HCT116 (cell line): ENCODE measurements at regions not wholly inside any gene's neighbourhood (a gene's known extent, or its start where the extent isn't known, plus 50 kb on each side); places are given as distances from the start of the nearest gene placed in this dataset.

Source experiments
- ATAC-seq: fragments of 200-7000 bp; cut with Tn5 transposase; 2 replicates; pipeline ENCODE4 v1.9.1; 2020; ENCODE audit warnings: mild to moderate bottlenecking, moderate library complexity
- BruUV-seq: library from RNA; stranded (reverse); fragments of 400-500 nt; replicated peaks from 2 replicates; lab custom pipeline; 2021; lab: Mats Ljungman, UMichigan
- CTCF ChIA-PET: fragments of 300-600 bp; sonication (Branson Sonifier 250); formaldehyde crosslinking; loops from one replicate; lab custom pipeline; 2021; ENCODE audit warnings: antibody characterized with exemption; lab: Charles Lee
- POLR2A ChIA-PET: fragments of 300-600, 350-600 bp; sonication (Branson Sonifier 250); formaldehyde crosslinking; loops from one replicate; lab custom pipeline; 2021; ENCODE audit warnings: antibody characterized with exemption; lab: Charles Lee
- RAD21 ChIA-PET, 2 experiments: fragments of 300-600 bp; sonication (Branson Sonifier 250); formaldehyde crosslinking; loops; one replicate each; lab custom pipeline; 2023; ENCODE audit warnings: low total read pairs in 2 of 2; ENCODE audit not compliant: uncharacterized antibody in 2 of 2, unreplicated experiment in 2 of 2, low non-redundant PET in 1 of 2; lab: Charles Lee
- DNase-seq: peaks from one replicate; pipeline ENCODE4 v3.0.0-alpha.2; 2010; ENCODE audit warnings: low read depth, low spot score
- H2AFZ ChIP-seq: fragments of 200-600 bp; shearing (Covaris generic), sonication (generic); 2 replicates; pipeline ENCODE4 v1.6.1; 2017; ENCODE audit warnings: low read depth, mixed run types, mixed read lengths, antibody characterized with exemption, low read length; ENCODE audit not compliant: poor library complexity, severe bottlenecking
- H3K27ac ChIP-seq: 2 replicates; pipeline ENCODE4 v1.5.1; 2012; ENCODE audit warnings: low read depth, low read length
- H3K27me3 ChIP-seq: fragments of 200-600 bp; sonication (generic); 2 replicates; pipeline ENCODE4 v1.6.1; 2016; ENCODE audit warnings: mixed run types, low read length, mixed read lengths; ENCODE audit not compliant: insufficient read depth
- H3K36me3 ChIP-seq, 2 experiments: fragments of 200-500 bp in 1 of 2; fragments of 200-600 bp in 1 of 2; sonication (Bioruptor generic) in 1 of 2; sonication (generic) in 1 of 2; 2 replicates each; pipeline versions ENCODE4 v1.5.1 to v1.6.1; 2014 to 2016; ENCODE audit warnings: low read length in 2 of 2, inconsistent platforms in 1 of 2, mixed read lengths in 1 of 2, mixed run types in 1 of 2; ENCODE audit not compliant: insufficient read depth in 2 of 2, control insufficient read depth in 1 of 2
- H3K4me1 ChIP-seq, 2 experiments: fragments of 200-600 bp in 1 of 2; sonication (generic) in 1 of 2; 2 replicates each; pipeline versions ENCODE4 v1.5.1 to v1.6.1; 2012 to 2017; ENCODE audit warnings: low read length in 2 of 2, inconsistent platforms in 1 of 2, mild to moderate bottlenecking in 1 of 2, mixed read lengths in 1 of 2, mixed run types in 1 of 2, moderate library complexity in 1 of 2; ENCODE audit not compliant: insufficient read depth in 2 of 2, control insufficient read depth in 1 of 2
- H3K4me2 ChIP-seq: fragments of 200-600 bp; sonication (generic); 2 replicates; pipeline ENCODE4 v1.6.1; 2017; ENCODE audit warnings: mixed run types, low read length, mixed read lengths
- H3K4me3 ChIP-seq, 2 experiments: fragments of 200-600 bp in 1 of 2; sonication (generic) in 1 of 2; replicated peaks in 1 of 2; 2 replicates each; pipeline ENCODE4 v1.5.1; 2011 to 2016; ENCODE audit warnings: low read length in 2 of 2, control low read depth in 1 of 2, low read depth in 1 of 2, mild to moderate bottlenecking in 1 of 2, mixed read lengths in 1 of 2, mixed run types in 1 of 2
- H3K79me2 ChIP-seq: fragments of 200-600 bp; sonication (generic); 2 replicates; pipeline ENCODE4 v1.6.1; 2017; ENCODE audit warnings: mild to moderate bottlenecking, mixed run types, low read length, moderate library complexity, mixed read lengths; ENCODE audit not compliant: insufficient read depth
- H3K9ac ChIP-seq: fragments of 200-600 bp; sonication (generic); 2 replicates; pipeline ENCODE4 v1.6.1; 2016; ENCODE audit warnings: low read length, mixed read lengths
- H3K9me2 ChIP-seq: fragments of 200-600 bp; sonication (generic), shearing (Covaris generic); 2 replicates; pipeline ENCODE4 v1.6.1; 2017; ENCODE audit warnings: mixed run types, mild to moderate bottlenecking, moderate library complexity; ENCODE audit not compliant: insufficient read depth
- H3K9me3 ChIP-seq, 2 experiments: fragments of 200-500 bp in 1 of 2; fragments of 200-600 bp in 1 of 2; sonication (Bioruptor generic) in 1 of 2; sonication (generic) in 1 of 2; 2 replicates each; pipeline ENCODE4 v1.6.1; 2014 to 2017; ENCODE audit warnings: low read length in 2 of 2, mixed read lengths in 2 of 2, inconsistent platforms in 1 of 2, low read depth in 1 of 2, mild to moderate bottlenecking in 1 of 2, mixed run types in 1 of 2, moderate library complexity in 1 of 2; ENCODE audit not compliant: control insufficient read depth in 1 of 2, insufficient read depth in 1 of 2
- H4K20me1 ChIP-seq: fragments of 200-600 bp; sonication (generic), shearing (Covaris generic); 2 replicates; pipeline ENCODE4 v1.6.1; 2017; ENCODE audit warnings: mixed run types, mild to moderate bottlenecking, moderate library complexity; ENCODE audit not compliant: insufficient read depth
- CBX3 ChIP-seq: IDR thresholded peaks from 2 replicates; pipeline ENCODE4 v1.6.1; 2012; ENCODE audit warnings: low read depth
- CEBPB ChIP-seq: IDR thresholded peaks from 2 replicates; pipeline ENCODE4 v1.6.1; 2012; ENCODE audit warnings: low read depth
- EGR1 ChIP-seq: IDR thresholded peaks from 2 replicates; pipeline ENCODE4 v1.6.1; 2012; ENCODE audit warnings: low read depth
- EZH2phosphoT487 ChIP-seq: fragments of 200-600 bp; IDR thresholded peaks from 2 replicates; pipeline ENCODE4 v1.6.1; 2018; ENCODE audit warnings: antibody characterized with exemption, borderline replicate concordance
- JUND ChIP-seq: IDR thresholded peaks from 2 replicates; pipeline ENCODE4 v1.6.1; 2012
- POLR2AphosphoS5 ChIP-seq: IDR thresholded peaks from 2 replicates; pipeline ENCODE4 v1.6.1; 2011; ENCODE audit warnings: mild to moderate bottlenecking, low read depth, low read length, moderate library complexity
- SIN3A ChIP-seq: IDR thresholded peaks from 2 replicates; pipeline ENCODE4 v1.6.1; 2012; ENCODE audit warnings: low read depth
- SRF ChIP-seq: IDR thresholded peaks from 2 replicates; pipeline ENCODE4 v1.6.1; 2012; ENCODE audit warnings: low read depth
- TCF7L2 ChIP-seq: IDR thresholded peaks from 2 replicates; pipeline ENCODE4 v1.7.0; 2011; ENCODE audit warnings: borderline replicate concordance, inconsistent platforms; ENCODE audit not compliant: insufficient read depth, insufficient read length; ENCODE audit errors: extremely low read depth
- YY1 ChIP-seq: IDR thresholded peaks from 2 replicates; pipeline ENCODE4 v1.6.1; 2011; ENCODE audit warnings: low read length, low read depth, moderate library complexity, mild to moderate bottlenecking; ENCODE audit not compliant: insufficient replicate concordance; ENCODE audit errors: extremely low read depth
- ZNF274 ChIP-seq: fragments of 200-500 bp; sonication (Bioruptor generic); IDR thresholded peaks from 2 replicates; pipeline ENCODE4 v1.6.1; 2014; ENCODE audit warnings: mild to moderate bottlenecking, low read depth, low read length, inconsistent platforms
- intact Hi-C: fragments of 100-400 bp; cut with micrococcal nuclease; formaldehyde crosslinking; loops from 2 replicates; pipeline ENCODE4 v1.10.0; 2022
- TF ChIP-seq, protein P1 (sequence below): IDR thresholded peaks from 2 replicates; pipeline ENCODE4 v1.6.1; 2011; ENCODE audit warnings: mild to moderate bottlenecking, low read length, moderate library complexity; ENCODE audit not compliant: insufficient replicate concordance; ENCODE audit errors: extremely low read depth
- TF ChIP-seq, protein P2 (sequence below), 3 experiments: fragments of 200-600 bp in 1 of 3; sonication (generic) in 1 of 3; IDR thresholded peaks in 2 of 3; conservative IDR thresholded peaks in 1 of 3; 2 replicates each; pipeline ENCODE4 v1.5.1; 2012 to 2017; ENCODE audit warnings: low read depth in 2 of 3, low read length in 2 of 3, antibody characterized with exemption in 1 of 3, borderline replicate concordance in 1 of 3, control low read depth in 1 of 3, mild to moderate bottlenecking in 1 of 3, mixed read lengths in 1 of 3, mixed run types in 1 of 3, moderate library complexity in 1 of 3; ENCODE audit not compliant: insufficient read depth in 1 of 3

DNA sequence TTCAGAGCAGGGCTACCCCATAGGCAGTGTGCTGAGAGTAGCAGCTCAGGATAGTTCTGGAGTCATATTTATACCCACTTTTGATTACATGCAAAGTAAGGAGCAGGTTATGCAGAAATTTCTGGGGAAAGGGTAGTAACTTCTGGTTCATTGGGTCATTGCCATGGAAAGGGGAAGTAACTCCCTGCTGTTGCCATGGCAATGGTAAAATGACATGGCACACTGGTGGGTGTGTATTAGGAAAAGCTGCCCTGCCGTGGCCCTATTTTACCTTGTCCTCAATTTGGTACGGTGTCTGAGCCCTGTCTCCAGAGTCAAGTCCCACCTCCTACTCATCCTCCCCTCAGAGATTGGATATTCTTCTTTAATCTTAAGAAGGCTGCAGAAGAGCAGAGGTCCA, 526.7 kb upstream of the TYRP1 start:
- Histone ChIP-seq H2AFZ (no peak overlapping the region), H3K4me2 (no peak overlapping the region), H3K36me3 (no peaks in the 10 kb centered on the region), H3K9ac (no peak overlapping the region), H3K9me3 (peaks cover 0 to 17% of the 10 kb centered on the region in 2 experiments; a peak in 2 of 4 replicates), H3K4me1 (no peaks in the 10 kb centered on the region), H4K20me1 (no peaks in the 10 kb centered on the region), H3K27ac (no peak overlapping the region), H3K4me3 (no peak overlapping the region), H3K79me2 (no peaks in the 10 kb centered on the region), H3K27me3 (no peaks in the 10 kb centered on the region), H3K9me2 (no peaks in the 10 kb centered on the region)
- no TSS peak for BruUV-seq
- RAD21 ChIA-PET = no interaction called here
- ATAC-seq (no peak), DNase-seq (no peak)
- POLR2A ChIA-PET = no interaction called here
- intact Hi-C loops = no loop called here
- no peak for TF ChIP-seq POLR2AphosphoS5
- no peak for TF ChIP-seq EGR1
- TF ChIP-seq, protein P1, sequence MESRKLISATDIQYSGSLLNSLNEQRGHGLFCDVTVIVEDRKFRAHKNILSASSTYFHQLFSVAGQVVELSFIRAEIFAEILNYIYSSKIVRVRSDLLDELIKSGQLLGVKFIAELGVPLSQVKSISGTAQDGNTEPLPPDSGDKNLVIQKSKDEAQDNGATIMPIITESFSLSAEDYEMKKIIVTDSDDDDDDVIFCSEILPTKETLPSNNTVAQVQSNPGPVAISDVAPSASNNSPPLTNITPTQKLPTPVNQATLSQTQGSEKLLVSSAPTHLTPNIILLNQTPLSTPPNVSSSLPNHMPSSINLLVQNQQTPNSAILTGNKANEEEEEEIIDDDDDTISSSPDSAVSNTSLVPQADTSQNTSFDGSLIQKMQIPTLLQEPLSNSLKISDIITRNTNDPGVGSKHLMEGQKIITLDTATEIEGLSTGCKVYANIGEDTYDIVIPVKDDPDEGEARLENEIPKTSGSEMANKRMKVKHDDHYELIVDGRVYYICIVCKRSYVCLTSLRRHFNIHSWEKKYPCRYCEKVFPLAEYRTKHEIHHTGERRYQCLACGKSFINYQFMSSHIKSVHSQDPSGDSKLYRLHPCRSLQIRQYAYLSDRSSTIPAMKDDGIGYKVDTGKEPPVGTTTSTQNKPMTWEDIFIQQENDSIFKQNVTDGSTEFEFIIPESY = no peak
- TF ChIP-seq EZH2phosphoT487 = no peak
- no peak for TF ChIP-seq CBX3
- TF ChIP-seq SIN3A = no peak
- no peak for TF ChIP-seq SRF
- TF ChIP-seq JUND = no peak
- TF ChIP-seq, protein P2, sequence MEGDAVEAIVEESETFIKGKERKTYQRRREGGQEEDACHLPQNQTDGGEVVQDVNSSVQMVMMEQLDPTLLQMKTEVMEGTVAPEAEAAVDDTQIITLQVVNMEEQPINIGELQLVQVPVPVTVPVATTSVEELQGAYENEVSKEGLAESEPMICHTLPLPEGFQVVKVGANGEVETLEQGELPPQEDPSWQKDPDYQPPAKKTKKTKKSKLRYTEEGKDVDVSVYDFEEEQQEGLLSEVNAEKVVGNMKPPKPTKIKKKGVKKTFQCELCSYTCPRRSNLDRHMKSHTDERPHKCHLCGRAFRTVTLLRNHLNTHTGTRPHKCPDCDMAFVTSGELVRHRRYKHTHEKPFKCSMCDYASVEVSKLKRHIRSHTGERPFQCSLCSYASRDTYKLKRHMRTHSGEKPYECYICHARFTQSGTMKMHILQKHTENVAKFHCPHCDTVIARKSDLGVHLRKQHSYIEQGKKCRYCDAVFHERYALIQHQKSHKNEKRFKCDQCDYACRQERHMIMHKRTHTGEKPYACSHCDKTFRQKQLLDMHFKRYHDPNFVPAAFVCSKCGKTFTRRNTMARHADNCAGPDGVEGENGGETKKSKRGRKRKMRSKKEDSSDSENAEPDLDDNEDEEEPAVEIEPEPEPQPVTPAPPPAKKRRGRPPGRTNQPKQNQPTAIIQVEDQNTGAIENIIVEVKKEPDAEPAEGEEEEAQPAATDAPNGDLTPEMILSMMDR (IDR thresholded peaks at IDR 0.05 in 2 of 3, conservative IDR thresholded peaks at IDR 0.05 in 1 of 3; ENCODE audit: borderline replicate concordance in 1 of 3, insufficient read depth in 1 of 3, low read depth in 2 of 3, low read length in 2 of 3) = no peak
- TF ChIP-seq YY1 = no peak
- no peak for TF ChIP-seq TCF7L2
- no peak for TF ChIP-seq CEBPB
- no peak for TF ChIP-seq ZNF274
- CTCF ChIA-PET = no interaction called here
